ENCODE measurements at regions not wholly inside any gene's neighbourhood (a gene's known extent, or its start where the extent isn't known, plus 50 kb on each side); places are given as distances from the start of the nearest gene placed in this dataset.

GRCh38 chr13:109376936-109377335, 409.4 kb downstream of the IRS2 start (continued):
- no peak for TF ChIP-seq ZMAT4 (CRISPR knock-in tag; IDR thresholded peaks at IDR 0.05)
- no peak for TF ChIP-seq SMAD4 (CRISPR knock-in tag; IDR thresholded peaks at IDR 0.05)
- no peak for TF ChIP-seq SOX15 (CRISPR knock-in tag; IDR thresholded peaks at IDR 0.05)
- no peak for TF ChIP-seq GRHL2 (CRISPR knock-in tag; IDR thresholded peaks at IDR 0.05; ENCODE audit: insufficient replicate concordance, severe bottlenecking)
- TF ChIP-seq MLX (CRISPR knock-in tag; IDR thresholded peaks at IDR 0.05): no peak
- no peak for TF ChIP-seq CDX4 (CRISPR knock-in tag; IDR thresholded peaks at IDR 0.05; ENCODE audit: borderline replicate concordance)
- no peak for TF ChIP-seq CBFB (CRISPR knock-in tag; IDR thresholded peaks at IDR 0.05; ENCODE audit: low read depth)
- TF ChIP-seq RELA (CRISPR knock-in tag; IDR thresholded peaks at IDR 0.05; ENCODE audit: borderline replicate concordance): no peak
- TF ChIP-seq ZNF232 (CRISPR knock-in tag; IDR thresholded peaks at IDR 0.05): no peak

GRCh38 chr13:109374609-109375200, 411.7 kb downstream of the IRS2 start:
- no peak for ATAC-seq
- ChIA-PET POLR2A (no interaction called here), CTCF (no interaction called here)
- no peak for DNase-seq (ENCODE audit: low spot score)
- no peaks in the 10 kb centered on the region for H3K4me1 Mint-ChIP-seq
- no peaks in the 10 kb centered on the region for H3K36me3 Mint-ChIP-seq
- H3K4me3 Mint-ChIP-seq: no peak overlapping the region
- no peak overlapping the region for H3K27ac Mint-ChIP-seq
- no peaks in the 10 kb centered on the region for H3K9me3 Mint-ChIP-seq
- no peaks in the 10 kb centered on the region for H3K27me3 Mint-ChIP-seq (ENCODE audit: low read depth)
- TF ChIP-seq E2F5 (CRISPR knock-in tag; IDR thresholded peaks at IDR 0.05) (no peak), GTF2I (CRISPR knock-in tag; conservative IDR thresholded peaks at IDR 0.05) (no peak), AFF4 (CRISPR knock-in tag; IDR thresholded peaks at IDR 0.05; ENCODE audit: borderline replicate concordance) (no peak), CDX4 (CRISPR knock-in tag; IDR thresholded peaks at IDR 0.05; ENCODE audit: borderline replicate concordance) (no peak), ESRRA (CRISPR knock-in tag; IDR thresholded peaks at IDR 0.05; ENCODE audit: borderline replicate concordance) (no peak), PREB (CRISPR knock-in tag; IDR thresholded peaks at IDR 0.05; ENCODE audit: borderline replicate concordance) (no peak), RORB (CRISPR knock-in tag; IDR thresholded peaks at IDR 0.05) (no peak), PRDM15 (CRISPR knock-in tag; IDR thresholded peaks at IDR 0.05) (no peak), ATF2 (CRISPR knock-in tag; IDR thresholded peaks at IDR 0.05; ENCODE audit: borderline replicate concordance, low read depth) (no peak)
